ENCODE measurements at regions not wholly inside any gene's neighbourhood (a gene's known extent, or its start where the extent isn't known, plus 50 kb on each side); places are given as distances from the start of the nearest gene placed in this dataset.

GRCh38 chr1:84083307-84083706 is 60.8 kb upstream of the PRKACB start:
- no peaks in the 10 kb centered on the region for H3K27me3 ChIP-seq (ENCODE audit: control insufficient read depth, insufficient read depth, low read length)
- ChIA-PET POLR2A (no interaction called here), CTCF (no interaction called here)
- TF ChIP-seq CTCF (IDR thresholded peaks at IDR 0.05) (no peak), SIN3A (IDR thresholded peaks at IDR 0.05; ENCODE audit: borderline replicate concordance, insufficient read depth, low read depth, low read length) (no peak), POLR2AphosphoS5 (IDR thresholded peaks at IDR 0.05; ENCODE audit: low read depth, low read length) (no peak), TCF7L2 (IDR thresholded peaks at IDR 0.05; ENCODE audit: low read depth, low read length) (no peak)
- TF ChIP-seq, protein P1, sequence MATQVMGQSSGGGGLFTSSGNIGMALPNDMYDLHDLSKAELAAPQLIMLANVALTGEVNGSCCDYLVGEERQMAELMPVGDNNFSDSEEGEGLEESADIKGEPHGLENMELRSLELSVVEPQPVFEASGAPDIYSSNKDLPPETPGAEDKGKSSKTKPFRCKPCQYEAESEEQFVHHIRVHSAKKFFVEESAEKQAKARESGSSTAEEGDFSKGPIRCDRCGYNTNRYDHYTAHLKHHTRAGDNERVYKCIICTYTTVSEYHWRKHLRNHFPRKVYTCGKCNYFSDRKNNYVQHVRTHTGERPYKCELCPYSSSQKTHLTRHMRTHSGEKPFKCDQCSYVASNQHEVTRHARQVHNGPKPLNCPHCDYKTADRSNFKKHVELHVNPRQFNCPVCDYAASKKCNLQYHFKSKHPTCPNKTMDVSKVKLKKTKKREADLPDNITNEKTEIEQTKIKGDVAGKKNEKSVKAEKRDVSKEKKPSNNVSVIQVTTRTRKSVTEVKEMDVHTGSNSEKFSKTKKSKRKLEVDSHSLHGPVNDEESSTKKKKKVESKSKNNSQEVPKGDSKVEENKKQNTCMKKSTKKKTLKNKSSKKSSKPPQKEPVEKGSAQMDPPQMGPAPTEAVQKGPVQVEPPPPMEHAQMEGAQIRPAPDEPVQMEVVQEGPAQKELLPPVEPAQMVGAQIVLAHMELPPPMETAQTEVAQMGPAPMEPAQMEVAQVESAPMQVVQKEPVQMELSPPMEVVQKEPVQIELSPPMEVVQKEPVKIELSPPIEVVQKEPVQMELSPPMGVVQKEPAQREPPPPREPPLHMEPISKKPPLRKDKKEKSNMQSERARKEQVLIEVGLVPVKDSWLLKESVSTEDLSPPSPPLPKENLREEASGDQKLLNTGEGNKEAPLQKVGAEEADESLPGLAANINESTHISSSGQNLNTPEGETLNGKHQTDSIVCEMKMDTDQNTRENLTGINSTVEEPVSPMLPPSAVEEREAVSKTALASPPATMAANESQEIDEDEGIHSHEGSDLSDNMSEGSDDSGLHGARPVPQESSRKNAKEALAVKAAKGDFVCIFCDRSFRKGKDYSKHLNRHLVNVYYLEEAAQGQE (IDR thresholded peaks at IDR 0.05; ENCODE audit: insufficient read depth in 1 of 2, low read depth in 2 of 2, low read length in 1 of 2): no peak
- no peak overlapping the region for H3K27ac ChIP-seq (ENCODE audit: low read length)
- intact Hi-C loops (cut with micrococcal nuclease; ENCODE audit: unreplicated experiment) (no loop called here), in situ Hi-C loops (cut with HindIII; ENCODE audit: low pct_unique_long_range_greater_than_20kb, low sequenced_read_pairs) (no loop called here)
- H3K4me3 ChIP-seq (ENCODE audit: low read depth in 2 of 2, low read length in 2 of 2): no peak overlapping the region
- no peaks in the 10 kb centered on the region for H3K9me3 ChIP-seq (ENCODE audit: control insufficient read depth, insufficient read depth, low read depth, low read length)
- H3K36me3 ChIP-seq (ENCODE audit: control insufficient read depth, insufficient read depth, low read length): peaks cover 5% of the 10 kb centered on the region; the same call in 1 of the 2 replicates
- ATAC-seq: no peak
- DNase-seq (ENCODE audit: low read depth, low spot score): no peak
- H3K4me1 ChIP-seq (ENCODE audit: control insufficient read depth, insufficient read depth, low read length): peaks cover 5% of the 10 kb centered on the region; the same call in 1 of the 2 replicates
- BruUV-seq (replicated peaks): no TSS peak

DNA sequence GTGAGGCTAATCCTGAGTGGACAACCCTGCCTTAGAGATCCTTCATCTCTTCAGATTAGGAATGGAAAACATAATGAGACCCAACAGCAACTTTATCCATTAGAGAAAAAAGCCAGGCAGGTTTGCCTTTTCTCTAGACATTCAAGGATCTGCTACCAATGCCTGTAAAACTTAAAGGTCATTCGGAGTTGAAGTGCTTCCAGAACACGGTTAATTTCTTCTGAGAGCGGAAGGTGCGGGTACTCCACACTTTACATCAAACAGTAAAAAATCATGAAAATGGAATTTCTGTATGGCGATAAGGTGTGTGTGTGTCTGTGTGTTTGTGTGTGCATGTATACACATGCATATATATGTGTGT is 65.2 kb upstream of the PRKACB start:
- Histone ChIP-seq H3K9me3 (ENCODE audit: control insufficient read depth, insufficient read depth, low read depth, low read length) (no peaks in the 10 kb centered on the region), H3K27me3 (ENCODE audit: control insufficient read depth, insufficient read depth, low read length) (no peaks in the 10 kb centered on the region), H3K4me3 (ENCODE audit: low read depth in 2 of 2, low read length in 2 of 2) (peak overlapping the region; percentile 80 to 86), H3K36me3 (ENCODE audit: control insufficient read depth, insufficient read depth, low read length) (peaks cover 5% of the 10 kb centered on the region; the same call in 1 of the 2 replicates), H3K27ac (ENCODE audit: low read length) (peak overlapping the region; percentile 86), H3K4me1 (ENCODE audit: control insufficient read depth, insufficient read depth, low read length) (peaks cover 20% of the 10 kb centered on the region)
- no peak for ATAC-seq
- CTCF ChIA-PET: interaction anchor here (0.8 kb wide), 1 partner anchor 80 kb away, joined by 3 read pairs; no protein-coding TSS in a partner anchor
- in situ Hi-C loops (cut with HindIII; ENCODE audit: low pct_unique_long_range_greater_than_20kb, low sequenced_read_pairs): no loop called here
- intact Hi-C loops (cut with micrococcal nuclease; ENCODE audit: unreplicated experiment): loop anchor here (10.0 kb wide), 1 partner anchor 84 kb away; the partner anchor contains the start of gene TTLL7
- POLR2A ChIA-PET: no interaction called here
- no peak for DNase-seq (ENCODE audit: low read depth, low spot score)
- TF ChIP-seq SIN3A (IDR thresholded peaks at IDR 0.05; ENCODE audit: borderline replicate concordance, insufficient read depth, low read depth, low read length): no peak
- TF ChIP-seq TCF7L2 (IDR thresholded peaks at IDR 0.05; ENCODE audit: low read depth, low read length): no peak
- TF ChIP-seq POLR2AphosphoS5 (IDR thresholded peaks at IDR 0.05; ENCODE audit: low read depth, low read length): no peak
- TF ChIP-seq, protein P1 (IDR thresholded peaks at IDR 0.05; ENCODE audit: insufficient read depth in 1 of 2, low read depth in 2 of 2, low read length in 1 of 2): no peak
- TF ChIP-seq CTCF (IDR thresholded peaks at IDR 0.05): no peak
- BruUV-seq (replicated peaks): no TSS peak

Data from Panc1 (cell line).